ENCODE measurements at regions not wholly inside any gene's neighbourhood (a gene's known extent, or its start where the extent isn't known, plus 50 kb on each side); places are given as distances from the start of the nearest gene placed in this dataset.

GRCh38 chr2:118222672-118223421 lies 134.6 kb downstream of the INSIG2 start:
- Mint-ChIP-seq H3K4me1 (peaks cover 12 to 34% (median 24%) of the 10 kb centered on the region in 7 donors), H3K4me3 (peak overlapping the region; percentile 85 to 93 (median 90)), H3K27me3 (peaks cover 70 to 76% (median 75%) of the 10 kb centered on the region in 5 donors), H3K27ac (peak overlapping the region in 4 of 9 donors; percentile 39 to 92 (median 62)), H3K36me3 (peaks cover 0 to 5% (median 0%) of the 10 kb centered on the region in 5 donors), H3K9me3 (peaks cover 0 to 2% (median 0%) of the 10 kb centered on the region in 11 donors)
- ChIA-PET POLR2A (interaction anchor here (0.6 to 1.3 kb wide), 3 partner anchors 37 to 633 kb away, joined by 3 to 4 read pairs (median 3); no protein-coding TSS in a partner anchor), CTCF (interaction anchor here (0.7 to 2.7 kb wide), 8 partner anchors 14 to 633 kb away, joined by 3 to 24 read pairs (median 4); partner anchors contain the start of gene CCDC93)
- H3K27ac ChIP-seq (ENCODE audit: low read depth, low read length) = no peak overlapping the region
- no peak for ATAC-seq
- no peak overlapping the region for H3K4me3 ChIP-seq (ENCODE audit: low read length)
- intact Hi-C loops (cut with micrococcal nuclease) = loop anchor here (1.0 to 10.0 kb wide), 9 partner anchors 37 to 1254 kb away; partner anchors contain the start of genes C2orf76 (in 1 of the 2) and DBI (in 1 of the 2)
- H3K36me3 ChIP-seq (ENCODE audit: control insufficient read depth in 2 of 3, insufficient read depth in 3 of 3, low read length in 3 of 3) = no peaks in the 10 kb centered on the region
- peaks cover 10 to 39% of the 10 kb centered on the region in 2 donors for H3K27me3 ChIP-seq (ENCODE audit: control insufficient read depth in 2 of 2, insufficient read depth in 2 of 2, low read length in 2 of 2)
- DNase-seq = no peak
- H3K9me3 ChIP-seq (ENCODE audit: control insufficient read depth in 2 of 3, low read length in 3 of 3) = no peaks in the 10 kb centered on the region
- H3K4me1 ChIP-seq (ENCODE audit: control insufficient read depth in 2 of 2, insufficient read depth in 2 of 2, low read length in 2 of 2) = peaks cover 8 to 13% of the 10 kb centered on the region in 2 donors

DNA sequence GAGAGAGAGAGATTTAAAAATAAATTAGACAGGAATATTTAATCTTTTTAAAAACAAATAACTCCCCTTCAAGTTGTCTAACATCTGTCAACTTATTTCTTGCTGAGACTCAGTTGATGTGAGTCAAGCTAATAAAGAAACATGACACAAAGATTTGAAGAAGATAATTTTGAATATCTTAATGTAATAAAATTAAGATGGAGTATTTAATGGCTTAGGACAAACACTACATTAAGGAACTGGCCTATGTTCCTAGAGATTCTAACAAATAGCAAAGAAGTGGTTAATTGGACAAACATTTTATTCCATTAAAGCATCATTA lies 134.0 kb downstream of the INSIG2 start:
- peak overlapping the region in 1 of 9 donors; percentile 67 for H3K27ac Mint-ChIP-seq
- CTCF ChIA-PET = interaction anchor here (0.7 to 2.7 kb wide), 7 partner anchors 10 to 633 kb away, joined by 3 to 24 read pairs (median 3); partner anchors contain the start of gene CCDC93
- H3K9me3 Mint-ChIP-seq = peaks cover 0 to 2% (median 0%) of the 10 kb centered on the region in 11 donors
- Histone ChIP-seq H3K27ac (ENCODE audit: low read depth, low read length) (no peak overlapping the region), H3K4me3 (ENCODE audit: low read length) (no peak overlapping the region), H3K36me3 (ENCODE audit: control insufficient read depth in 2 of 3, insufficient read depth in 3 of 3, low read length in 3 of 3) (no peaks in the 10 kb centered on the region), H3K27me3 (ENCODE audit: control insufficient read depth in 2 of 2, insufficient read depth in 2 of 2, low read length in 2 of 2) (peaks cover 10 to 39% of the 10 kb centered on the region in 2 donors), H3K4me1 (ENCODE audit: control insufficient read depth in 2 of 2, insufficient read depth in 2 of 2, low read length in 2 of 2) (peaks cover 8 to 13% of the 10 kb centered on the region in 2 donors), H3K9me3 (ENCODE audit: control insufficient read depth in 2 of 3, low read length in 3 of 3) (no peaks in the 10 kb centered on the region)
- peaks cover 12 to 34% (median 24%) of the 10 kb centered on the region in 7 donors for H3K4me1 Mint-ChIP-seq
- H3K36me3 Mint-ChIP-seq = peaks cover 0 to 5% (median 0%) of the 10 kb centered on the region in 5 donors
- no peak for ATAC-seq
- intact Hi-C loops (cut with micrococcal nuclease) = loop anchor here (1.0 to 10.0 kb wide), 9 partner anchors 36 to 1255 kb away; partner anchors contain the start of genes C2orf76 (in 1 of the 2) and DBI (in 1 of the 2)
- peaks cover 69 to 77% (median 70%) of the 10 kb centered on the region in 5 donors for H3K27me3 Mint-ChIP-seq
- POLR2A ChIA-PET = interaction anchor here (1.3 kb wide), 1 partner anchor 633 kb away, joined by 3 read pairs; no protein-coding TSS in a partner anchor
- no peak for DNase-seq
- peak overlapping the region in 5 of 10 donors; percentile 20 to 88 (median 85) for H3K4me3 Mint-ChIP-seq

DNA sequence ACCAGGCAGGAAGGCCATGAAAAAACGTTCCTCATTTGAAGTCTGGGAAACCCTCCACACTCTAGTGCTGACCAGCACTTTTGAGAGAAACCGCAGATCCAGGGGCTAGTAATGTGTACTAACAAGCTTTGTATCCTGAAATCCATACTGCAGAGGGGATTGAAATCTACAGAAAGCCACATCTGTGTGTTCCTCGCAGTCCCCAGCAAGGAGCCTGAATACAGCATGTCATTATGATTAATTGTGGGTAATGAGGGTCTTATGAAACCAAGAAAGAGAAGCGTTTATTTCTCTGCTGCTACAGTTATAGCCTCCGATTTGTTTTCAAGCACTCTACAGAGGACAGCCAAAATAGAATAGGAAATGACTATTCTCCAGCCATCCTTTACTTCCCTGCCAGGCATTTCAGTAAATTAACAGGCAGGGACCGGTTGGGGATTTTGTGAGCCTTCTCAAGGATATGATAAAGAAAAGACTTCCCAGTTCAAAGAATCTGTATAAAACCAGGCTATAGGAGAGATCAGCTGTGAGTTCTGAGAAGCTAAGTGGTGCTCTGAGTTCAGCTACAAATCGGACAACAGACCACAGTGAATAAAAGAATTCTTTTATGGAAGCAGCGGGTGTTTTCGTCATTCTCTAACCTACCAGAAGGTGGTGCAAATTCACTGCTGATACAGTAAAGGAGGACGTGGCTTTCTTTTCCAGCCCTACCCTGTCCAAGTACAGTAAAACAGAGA lies 133.4 kb downstream of the INSIG2 start:
- Histone ChIP-seq H3K36me3 (ENCODE audit: control insufficient read depth in 2 of 3, insufficient read depth in 3 of 3, low read length in 3 of 3) (no peaks in the 10 kb centered on the region), H3K4me3 (ENCODE audit: low read length) (no peak overlapping the region), H3K9me3 (ENCODE audit: control insufficient read depth in 2 of 3, low read length in 3 of 3) (no peaks in the 10 kb centered on the region), H3K27me3 (ENCODE audit: control insufficient read depth in 2 of 2, insufficient read depth in 2 of 2, low read length in 2 of 2) (peaks cover 10 to 39% of the 10 kb centered on the region in 2 donors), H3K27ac (ENCODE audit: low read depth, low read length) (no peak overlapping the region), H3K4me1 (ENCODE audit: control insufficient read depth in 2 of 2, insufficient read depth in 2 of 2, low read length in 2 of 2) (peaks cover 8 to 13% of the 10 kb centered on the region in 2 donors)
- POLR2A ChIA-PET = interaction anchor here (1.3 kb wide), 1 partner anchor 634 kb away, joined by 3 read pairs; no protein-coding TSS in a partner anchor
- DNase-seq (peak in 8 of 9 donors; percentile 27 to 65 (median 52)), ATAC-seq (peak; percentile 82)
- intact Hi-C loops (cut with micrococcal nuclease) = loop anchor here (1.0 to 10.0 kb wide), 10 partner anchors 35 to 1255 kb away; partner anchors contain the start of genes C2orf76 (in 1 of the 2) and DBI (in 1 of the 2)
- Mint-ChIP-seq H3K27ac (peak overlapping the region in 1 of 9 donors; percentile 41), H3K27me3 (peaks cover 66 to 79% (median 67%) of the 10 kb centered on the region in 5 donors), H3K4me3 (peak overlapping the region in 4 of 10 donors; percentile 20 to 88 (median 66)), H3K9me3 (peaks cover 0 to 2% (median 0%) of the 10 kb centered on the region in 11 donors), H3K36me3 (peaks cover 0 to 5% (median 0%) of the 10 kb centered on the region in 5 donors), H3K4me1 (peaks cover 12 to 34% (median 24%) of the 10 kb centered on the region in 7 donors)
- CTCF ChIA-PET = interaction anchor here (0.7 to 2.7 kb wide), 8 partner anchors 10 to 634 kb away, joined by 3 to 24 read pairs (median 4); partner anchors contain the start of gene CCDC93

- no peaks in the 10 kb centered on the region for H3K36me3 Mint-ChIP-seq
- Histone ChIP-seq H3K27me3 (ENCODE audit: control insufficient read depth in 2 of 2, insufficient read depth in 2 of 2, low read length in 2 of 2) (peaks cover 10 to 28% of the 10 kb centered on the region in 2 donors), H3K4me1 (ENCODE audit: control insufficient read depth in 2 of 2, insufficient read depth in 2 of 2, low read length in 2 of 2) (peaks cover 6 to 8% of the 10 kb centered on the region in 2 donors), H3K36me3 (ENCODE audit: control insufficient read depth in 2 of 3, insufficient read depth in 3 of 3, low read length in 3 of 3) (no peaks in the 10 kb centered on the region), H3K27ac (ENCODE audit: low read depth, low read length) (no peak overlapping the region), H3K9me3 (ENCODE audit: control insufficient read depth in 2 of 3, low read length in 3 of 3) (no peaks in the 10 kb centered on the region), H3K4me3 (ENCODE audit: low read length) (no peak overlapping the region)
- H3K4me3 Mint-ChIP-seq = no peak overlapping the region
- POLR2A ChIA-PET = no interaction called here
- H3K4me1 Mint-ChIP-seq = peaks cover 8 to 24% (median 17%) of the 10 kb centered on the region in 7 donors
- H3K27me3 Mint-ChIP-seq = peaks cover 57 to 76% (median 59%) of the 10 kb centered on the region in 5 donors
- H3K9me3 Mint-ChIP-seq = peaks cover 0 to 2% (median 0%) of the 10 kb centered on the region in 11 donors
- intact Hi-C loops (cut with micrococcal nuclease) = loop anchor here (2.0 to 10.0 kb wide), 3 partner anchors 173 to 1145 kb away; partner anchors contain the start of genes C2orf76 (in 1 of the 2) and DBI (in 1 of the 2)
- CTCF ChIA-PET = interaction anchor here (0.9 kb wide), 1 partner anchor 1071 kb away, joined by 3 read pairs; no protein-coding TSS in a partner anchor
- ATAC-seq (no peak), DNase-seq (no peak)
- H3K27ac Mint-ChIP-seq = no peak overlapping the region
Observed at GRCh38 chr2:118219611-118220010, 131.3 kb downstream of the INSIG2 start.

DNA sequence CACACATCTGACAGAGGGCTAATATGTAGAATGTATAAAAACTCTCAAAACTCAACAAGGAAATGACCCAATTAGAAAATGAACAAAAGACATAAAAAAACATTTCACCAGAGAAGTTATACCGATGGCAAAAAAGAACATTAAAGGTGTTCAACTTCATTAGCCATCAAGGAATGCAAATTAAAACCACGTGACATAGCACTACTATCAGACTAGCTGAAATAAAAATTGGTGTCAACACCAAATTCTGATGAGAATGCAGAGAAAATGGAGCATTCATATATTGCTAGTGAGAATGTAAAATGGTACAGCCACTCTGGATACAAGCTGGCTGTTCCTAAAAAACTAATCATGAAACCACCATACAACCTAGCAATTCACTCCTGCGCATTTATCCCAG lies 128.0 kb downstream of the INSIG2 start:
- Mint-ChIP-seq H3K27me3 (peaks cover 52 to 73% (median 56%) of the 10 kb centered on the region in 5 donors), H3K36me3 (no peaks in the 10 kb centered on the region), H3K27ac (no peak overlapping the region), H3K4me1 (no peaks in the 10 kb centered on the region), H3K4me3 (no peak overlapping the region), H3K9me3 (no peaks in the 10 kb centered on the region)
- no peak overlapping the region for H3K4me3 ChIP-seq (ENCODE audit: low read length)
- ChIA-PET CTCF (no interaction called here), POLR2A (no interaction called here)
- no peaks in the 10 kb centered on the region for H3K36me3 ChIP-seq (ENCODE audit: control insufficient read depth in 2 of 3, insufficient read depth in 3 of 3, low read length in 3 of 3)
- ATAC-seq (no peak), DNase-seq (no peak)
- H3K9me3 ChIP-seq (ENCODE audit: control insufficient read depth in 2 of 3, low read length in 3 of 3) = no peaks in the 10 kb centered on the region
- peaks cover 0 to 6% of the 10 kb centered on the region in 2 donors for H3K27me3 ChIP-seq (ENCODE audit: control insufficient read depth in 2 of 2, insufficient read depth in 2 of 2, low read length in 2 of 2)
- intact Hi-C loops (cut with micrococcal nuclease) = no loop called here
- H3K27ac ChIP-seq (ENCODE audit: low read depth, low read length) = no peak overlapping the region
- no peaks in the 10 kb centered on the region for H3K4me1 ChIP-seq (ENCODE audit: control insufficient read depth in 2 of 2, insufficient read depth in 2 of 2, low read length in 2 of 2)

DNA sequence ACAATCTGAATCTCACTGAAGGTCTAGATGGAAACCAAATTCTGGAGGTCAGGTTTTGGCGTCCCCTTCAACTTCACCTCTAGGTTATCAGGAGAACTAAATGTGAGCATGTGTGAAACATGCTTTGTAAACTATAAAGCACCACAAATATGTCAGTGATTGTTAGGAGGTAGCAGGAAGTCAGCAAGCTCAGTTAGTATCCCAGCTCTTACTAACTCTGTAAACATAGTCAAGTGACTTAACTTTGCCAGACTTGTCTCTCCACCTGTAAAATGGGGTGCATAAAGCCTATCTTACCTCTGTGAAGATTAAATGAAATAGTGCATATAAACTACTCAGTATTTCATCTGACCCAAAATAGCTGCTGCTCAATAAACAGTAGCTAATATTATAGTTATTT lies 121.5 kb downstream of the INSIG2 start:
- no peaks in the 10 kb centered on the region for H3K4me1 Mint-ChIP-seq
- no peaks in the 10 kb centered on the region for H3K27me3 ChIP-seq (ENCODE audit: control insufficient read depth in 2 of 2, insufficient read depth in 2 of 2, low read length in 2 of 2)
- H3K36me3 Mint-ChIP-seq = no peaks in the 10 kb centered on the region
- no peaks in the 10 kb centered on the region for H3K9me3 Mint-ChIP-seq
- DNase-seq (no peak), ATAC-seq (no peak)
- H3K4me3 ChIP-seq (ENCODE audit: low read length) = no peak overlapping the region
- no peaks in the 10 kb centered on the region for H3K4me1 ChIP-seq (ENCODE audit: control insufficient read depth in 2 of 2, insufficient read depth in 2 of 2, low read length in 2 of 2)
- H3K9me3 ChIP-seq (ENCODE audit: control insufficient read depth in 2 of 3, low read length in 3 of 3) = no peaks in the 10 kb centered on the region
- H3K4me3 Mint-ChIP-seq = no peak overlapping the region
- intact Hi-C loops (cut with micrococcal nuclease) = no loop called here
- POLR2A ChIA-PET = no interaction called here
- no peaks in the 10 kb centered on the region for H3K36me3 ChIP-seq (ENCODE audit: control insufficient read depth in 2 of 3, insufficient read depth in 3 of 3, low read length in 3 of 3)
- no peak overlapping the region for H3K27ac ChIP-seq (ENCODE audit: low read depth, low read length)
- H3K27me3 Mint-ChIP-seq = peaks cover 39 to 63% (median 51%) of the 10 kb centered on the region in 5 donors
- H3K27ac Mint-ChIP-seq = no peak overlapping the region
- CTCF ChIA-PET = interaction anchor here (0.6 kb wide), 1 partner anchor 116 kb away, joined by 4 read pairs; no protein-coding TSS in a partner anchor

Measured in naive thymus-derived CD4-positive, alpha-beta T cell (primary cell).